Adrenal gland (tissue), 5 donors: ENCODE measurements at regions not wholly inside any gene's neighbourhood (a gene's known extent, or its start where the extent isn't known, plus 50 kb on each side); places are given as distances from the start of the nearest gene placed in this dataset.

Experiments used
- CTCF ChIP-seq, 6 experiments: fragments of 450-650 bp in 4 of 6; fragments of 200-600 bp in 2 of 6; sonication (generic) in 1 of 6; IDR thresholded peaks; 1 replicate in 5 of 6; 2 replicates in 1 of 6; pipeline versions ENCODE4 v1.5.1 to v1.8.0; 2016 to 2021; ENCODE audit warnings: antibody characterized with exemption in 6 of 6, mild to moderate bottlenecking in 2 of 6, moderate library complexity in 1 of 6
- POLR2A ChIP-seq, 2 donors: fragments of 450-650 bp; IDR thresholded peaks; one replicate each; pipeline ENCODE4 v1.6.1; 2017; ENCODE audit warnings: antibody characterized with exemption in 2 of 2, mild to moderate bottlenecking in 2 of 2, moderate library complexity in 1 of 2
- donor health status: DM: no; HTN: no; CAD: no.

- TF ChIP-seq POLR2A (IDR thresholded peaks at IDR 0.05) (no peak), CTCF (IDR thresholded peaks at IDR 0.05) (no peak)
Observed at GRCh38 chr4:159038536-159038935, 64.3 kb upstream of the RAPGEF2 start.
